Thoracic aorta (tissue), 2 donors: ENCODE measurements at regions not wholly inside any gene's neighbourhood (a gene's known extent, or its start where the extent isn't known, plus 50 kb on each side); places are given as distances from the start of the nearest gene placed in this dataset.
"Not testable (repeated sequence)": the region's sequence is repeated elsewhere in the genome, so short reads cannot be mapped to it uniquely, and the experiment has no call there.

ENCODE experiments used
- ATAC-seq: fragments of 150-250 bp; one replicate; pipeline ENCODE4 v1.8.0; 2017; ENCODE audit warnings: low read depth; ENCODE audit not compliant: insufficient number of reproducible peaks, low FRiP score
- DNase-seq: peaks from one replicate; pipeline ENCODE4 v3.0.0-alpha.2; 2020; ENCODE audit warnings: low spot score
- H3K27ac ChIP-seq, 2 donors: fragments of 200-600 bp; sonication (generic); 1 replicate in 1 of 2; 2 replicates in 1 of 2; pipeline ENCODE4 v1.5.1; 2016; ENCODE audit warnings: mild to moderate bottlenecking in 2 of 2, moderate library complexity in 2 of 2
- H3K27me3 ChIP-seq: fragments of 200-600 bp; sonication (generic); replicated peaks from 2 replicates; pipeline ENCODE4 v1.6.0; 2016; ENCODE audit warnings: mild to moderate bottlenecking; ENCODE audit not compliant: insufficient read depth
- H3K36me3 ChIP-seq: fragments of 200-600 bp; sonication (generic); one replicate; pipeline ENCODE4 v1.5.1; 2016
- H3K4me1 ChIP-seq, 2 donors: fragments of 200-600 bp; sonication (generic); 1 replicate in 1 of 2; 2 replicates in 1 of 2; pipeline versions ENCODE4 v1.5.1 to v1.6.0; 2016; ENCODE audit warnings: low read depth in 2 of 2, mild to moderate bottlenecking in 1 of 2; ENCODE audit not compliant: control insufficient read depth in 1 of 2
- H3K4me3 ChIP-seq: fragments of 200-600 bp; sonication (generic); 2 replicates; pipeline ENCODE4 v1.5.1; 2016; ENCODE audit warnings: mild to moderate bottlenecking
- H3K9me3 ChIP-seq: fragments of 200-600 bp; sonication (generic); 2 replicates; pipeline ENCODE4 v1.5.1; 2016
- TF ChIP-seq, protein P1 (sequence below): fragments of 200-600 bp; sonication (generic); IDR thresholded peaks from one replicate; pipeline ENCODE4 v1.5.1; 2019; ENCODE audit warnings: antibody characterized with exemption

- TF ChIP-seq, protein P1, sequence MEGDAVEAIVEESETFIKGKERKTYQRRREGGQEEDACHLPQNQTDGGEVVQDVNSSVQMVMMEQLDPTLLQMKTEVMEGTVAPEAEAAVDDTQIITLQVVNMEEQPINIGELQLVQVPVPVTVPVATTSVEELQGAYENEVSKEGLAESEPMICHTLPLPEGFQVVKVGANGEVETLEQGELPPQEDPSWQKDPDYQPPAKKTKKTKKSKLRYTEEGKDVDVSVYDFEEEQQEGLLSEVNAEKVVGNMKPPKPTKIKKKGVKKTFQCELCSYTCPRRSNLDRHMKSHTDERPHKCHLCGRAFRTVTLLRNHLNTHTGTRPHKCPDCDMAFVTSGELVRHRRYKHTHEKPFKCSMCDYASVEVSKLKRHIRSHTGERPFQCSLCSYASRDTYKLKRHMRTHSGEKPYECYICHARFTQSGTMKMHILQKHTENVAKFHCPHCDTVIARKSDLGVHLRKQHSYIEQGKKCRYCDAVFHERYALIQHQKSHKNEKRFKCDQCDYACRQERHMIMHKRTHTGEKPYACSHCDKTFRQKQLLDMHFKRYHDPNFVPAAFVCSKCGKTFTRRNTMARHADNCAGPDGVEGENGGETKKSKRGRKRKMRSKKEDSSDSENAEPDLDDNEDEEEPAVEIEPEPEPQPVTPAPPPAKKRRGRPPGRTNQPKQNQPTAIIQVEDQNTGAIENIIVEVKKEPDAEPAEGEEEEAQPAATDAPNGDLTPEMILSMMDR = no peak
- Histone ChIP-seq H3K4me3 (no peak overlapping the region), H3K27ac (no peak overlapping the region), H3K4me1 (no peaks in the 10 kb centered on the region), H3K27me3 (no peaks in the 10 kb centered on the region), H3K36me3 (no peaks in the 10 kb centered on the region), H3K9me3 (no peaks in the 10 kb centered on the region)
- DNase-seq = no peak
- ATAC-seq = no peak
Observed at GRCh38 chr2:14994721-14995120, 362.2 kb downstream of the LRATD1 start.

DNA sequence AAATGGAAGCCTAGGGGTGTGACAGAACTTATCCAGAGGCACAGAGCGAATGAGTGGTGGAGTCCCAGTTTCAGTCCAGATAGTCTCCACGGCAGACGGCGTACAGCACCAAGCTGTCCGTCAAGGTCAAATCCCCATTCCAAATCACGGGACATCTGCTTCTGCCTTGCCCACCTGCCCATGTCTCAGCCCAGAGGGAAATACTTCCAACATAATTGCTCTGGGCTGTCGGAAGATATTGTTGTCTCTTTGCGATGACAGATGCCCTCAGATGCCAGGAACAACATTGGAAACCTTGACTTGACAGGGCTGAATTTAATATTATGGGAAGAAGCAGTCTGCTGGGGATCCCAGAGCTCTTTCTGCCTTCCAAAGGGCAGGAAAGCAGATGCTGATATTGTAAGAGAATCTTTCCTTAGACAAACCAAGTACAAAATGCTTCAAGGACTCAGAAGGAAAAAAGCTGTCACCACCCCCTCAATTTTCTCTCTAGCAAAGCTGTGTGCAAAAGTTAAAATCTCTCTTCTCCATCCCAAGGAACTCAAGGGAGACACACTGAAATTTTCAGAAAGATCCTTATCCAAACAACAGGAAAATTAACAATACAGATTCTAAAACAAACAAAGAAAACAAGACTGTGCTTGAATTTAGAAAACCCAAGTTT is 364.0 kb downstream of the LRATD1 start:
- TF ChIP-seq, protein P1 = no peak
- no peak for ATAC-seq
- Histone ChIP-seq H3K36me3 (no peaks in the 10 kb centered on the region), H3K27me3 (no peaks in the 10 kb centered on the region), H3K4me1 (no peaks in the 10 kb centered on the region), H3K4me3 (no peak overlapping the region), H3K27ac (no peak overlapping the region), H3K9me3 (no peaks in the 10 kb centered on the region)
- DNase-seq = no peak

- H3K9me3 ChIP-seq = no peaks in the 10 kb centered on the region
- ATAC-seq = no peak
- H3K4me3 ChIP-seq = no peak overlapping the region
- no peaks in the 10 kb centered on the region for H3K36me3 ChIP-seq
- H3K27ac ChIP-seq = no peak overlapping the region
- no peaks in the 10 kb centered on the region for H3K4me1 ChIP-seq
- no peak for DNase-seq
- no peaks in the 10 kb centered on the region for H3K27me3 ChIP-seq
- TF ChIP-seq, protein P1 = no peak
Observed at GRCh38 chr2:14998546-14998945, 366.0 kb downstream of the LRATD1 start.

DNA sequence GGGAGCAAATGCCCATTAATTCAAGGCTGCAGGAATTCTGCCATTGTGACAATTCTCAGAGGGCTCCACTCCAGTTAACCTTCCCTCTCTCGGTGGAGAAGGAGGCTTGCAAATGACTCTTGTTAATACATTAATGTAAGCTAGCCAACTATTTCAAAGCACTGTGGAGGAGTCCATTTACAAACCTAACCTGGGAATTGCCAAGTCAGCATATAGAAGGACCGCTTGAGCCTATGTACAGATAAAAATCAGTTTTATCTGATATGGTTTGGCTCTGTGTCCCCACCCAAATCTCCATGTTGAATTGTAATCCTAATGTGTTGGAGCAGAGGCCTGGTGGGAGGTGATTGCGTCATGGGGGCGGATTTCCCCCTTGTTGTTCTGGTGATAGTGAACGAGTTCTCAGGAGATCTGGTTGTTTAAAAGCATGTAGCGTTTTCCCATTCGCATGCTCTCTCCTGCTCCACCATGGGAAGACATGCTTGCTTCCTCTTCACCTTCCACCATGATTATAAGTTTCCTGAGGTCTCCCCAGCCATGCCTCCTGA is 366.7 kb downstream of the LRATD1 start:
- Histone ChIP-seq H3K27me3 (no peaks in the 10 kb centered on the region), H3K27ac (no peak overlapping the region), H3K9me3 (no peaks in the 10 kb centered on the region), H3K36me3 (no peaks in the 10 kb centered on the region), H3K4me1 (no peaks in the 10 kb centered on the region), H3K4me3 (no peak overlapping the region)
- no peak for DNase-seq
- no peak for ATAC-seq
- TF ChIP-seq, protein P1 = no peak

GRCh38 chr2:15002519-15002918 is 370.0 kb downstream of the LRATD1 start:
- not testable (repeated sequence) for H3K4me1 ChIP-seq, H3K27me3 ChIP-seq, H3K4me3 ChIP-seq, H3K36me3 ChIP-seq, DNase-seq, ATAC-seq, H3K9me3 ChIP-seq, H3K27ac ChIP-seq

GRCh38 chr2:15006667-15007066 is 374.1 kb downstream of the LRATD1 start:
- Histone ChIP-seq H3K9me3 (peaks cover under 1% of the 10 kb centered on the region), H3K4me3 (no peak overlapping the region), H3K36me3 (no peaks in the 10 kb centered on the region), H3K4me1 (no peaks in the 10 kb centered on the region), H3K27me3 (no peaks in the 10 kb centered on the region), H3K27ac (no peak overlapping the region)
- ATAC-seq = no peak
- DNase-seq = no peak
- TF ChIP-seq, protein P1 = no peak
